Spleen (tissue), 11 donors: ENCODE measurements at regions not wholly inside any gene's neighbourhood (a gene's known extent, or its start where the extent isn't known, plus 50 kb on each side); places are given as distances from the start of the nearest gene placed in this dataset.

ENCODE experiments used
- DNase-seq: peaks from one replicate; pipeline ENCODE4 v3.0.0-alpha.2; 2020
- H3K27ac ChIP-seq, 8 donors: fragments of 200-600 bp; sonication (generic) in 7 of 8; 1 replicate in 4 of 8; 2 replicates in 4 of 8; pipeline versions ENCODE4 v1.5.0 to v1.8.0; 2016 to 2021; ENCODE audit warnings: inconsistent platforms in 4 of 8, mild to moderate bottlenecking in 4 of 8, moderate library complexity in 1 of 8
- H3K27me3 ChIP-seq, 7 donors: fragments of 200-600 bp; sonication (generic) in 6 of 7; replicated peaks in 1 of 7; 1 replicate in 4 of 7; 2 replicates in 3 of 7; pipeline versions ENCODE4 v1.5.0 to v1.8.0; 2016 to 2021; ENCODE audit warnings: inconsistent platforms in 3 of 7, mild to moderate bottlenecking in 1 of 7
- H3K36me3 ChIP-seq, 6 donors: fragments of 200-600 bp; sonication (generic) in 5 of 6; 1 replicate in 4 of 6; 2 replicates in 2 of 6; pipeline versions ENCODE4 v1.5.0 to v1.8.0; 2016 to 2021; ENCODE audit warnings: inconsistent platforms in 2 of 6
- H3K4me1 ChIP-seq, 6 donors: fragments of 200-600 bp; sonication (generic) in 5 of 6; 1 replicate in 3 of 6; 2 replicates in 3 of 6; pipeline versions ENCODE4 v1.5.0 to v1.8.0; 2016 to 2021; ENCODE audit warnings: inconsistent platforms in 3 of 6
- H3K4me3 ChIP-seq, 8 donors: fragments of 200-600 bp; sonication (generic) in 7 of 8; 1 replicate in 4 of 8; 2 replicates in 4 of 8; pipeline versions ENCODE4 v1.5.0 to v1.8.0; 2016 to 2021; ENCODE audit warnings: inconsistent platforms in 4 of 8, mild to moderate bottlenecking in 4 of 8, moderate library complexity in 2 of 8
- H3K9me3 ChIP-seq, 8 donors: fragments of 200-600 bp; sonication (generic) in 7 of 8; 1 replicate in 4 of 8; 2 replicates in 4 of 8; pipeline versions ENCODE4 v1.5.0 to v1.8.0; 2016 to 2021; ENCODE audit warnings: inconsistent platforms in 4 of 8
- POLR2A ChIP-seq, 3 donors: fragments of 450-650 bp; IDR thresholded peaks; one replicate each; pipeline ENCODE4 v1.5.1; 2017; ENCODE audit warnings: antibody characterized with exemption in 3 of 3, mild to moderate bottlenecking in 1 of 3
- POLR2AphosphoS5 ChIP-seq, 3 donors: sonication (generic); formaldehyde crosslinking; IDR thresholded peaks; one replicate each; pipeline ENCODE4 v1.5.1; 2017; ENCODE audit warnings: antibody characterized with exemption in 3 of 3
- WGBS, 5 donors: extraction: QIAGEN DNeasy Blood & Tissue Kit in 3 of 5; methylation state at CpG; one replicate each; pipeline versions ENCODE4 v1.1.5 to v1.1.7; 2013 to 2018; 5-methylcytosine and 5-hydroxymethylcytosine counted together
- intact Hi-C: fragments of 100-400 bp; cut with DNase I; formaldehyde crosslinking; loops from one replicate; pipeline ENCODE4 v1.15.0; 2023; ENCODE audit warnings: low total_unique reads
- TF ChIP-seq, protein P1 (sequence below), 11 experiments: fragments of 200-600 bp in 7 of 11; fragments of 450-650 bp in 4 of 11; sonication (generic) in 4 of 11; IDR thresholded peaks in 8 of 11; conservative IDR thresholded peaks in 3 of 11; 1 replicate in 7 of 11; 2 replicates in 4 of 11; pipeline versions ENCODE4 v1.4.0 to v1.8.0; 2016 to 2021; ENCODE audit warnings: antibody characterized with exemption in 11 of 11, inconsistent platforms in 4 of 11, mild to moderate bottlenecking in 1 of 11
- donor health status: healthy with polysubstance abuse.
- donor health status: DM: no; HTN: no; CAD: no; lungs with moderate emphysema.
- donor health status: DM: no; HTN: no; CAD: no.
- donor health status: Bipolar disorder and iron deficiency.
- donor health status: healthy.
- donor health status: DM: no; HTN: no; CAD: no.
- donor health status: DM: yes; HTN: yes; CAD: no.

DNA sequence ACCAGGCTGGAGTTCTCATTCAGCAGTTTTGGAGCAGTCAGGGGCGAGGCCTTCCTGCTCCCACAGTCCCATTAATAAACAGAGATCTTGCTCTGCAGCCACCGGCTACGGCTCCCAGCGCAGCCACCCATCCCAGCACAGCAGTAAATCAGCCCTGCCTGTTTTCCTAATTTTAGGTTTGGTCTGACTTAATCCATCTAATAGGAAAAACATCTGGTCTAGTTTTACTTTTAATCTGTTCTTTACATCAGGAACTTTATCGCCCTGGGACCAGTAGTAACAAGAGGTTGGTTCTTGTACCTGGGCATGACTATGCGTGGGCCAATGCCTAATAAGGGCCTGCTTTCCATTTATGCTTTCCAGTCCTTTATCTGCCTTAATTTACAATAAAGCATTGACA lies 264.0 kb upstream of the DPH6 start:
- Histone ChIP-seq H3K27ac (no peak overlapping the region), H3K36me3 (no peaks in the 10 kb centered on the region), H3K9me3 (no peaks in the 10 kb centered on the region), H3K4me3 (no peak overlapping the region), H3K27me3 (no peaks in the 10 kb centered on the region), H3K4me1 (no peaks in the 10 kb centered on the region)
- 84 to 96% (median 90%) methylated on average over 6 of the region's 6 CpGs for WGBS, 5 donors
- intact Hi-C loops: no loop called here
- TF ChIP-seq POLR2AphosphoS5 (IDR thresholded peaks at IDR 0.05) (no peak), POLR2A (IDR thresholded peaks at IDR 0.05) (no peak)
- TF ChIP-seq, protein P1, sequence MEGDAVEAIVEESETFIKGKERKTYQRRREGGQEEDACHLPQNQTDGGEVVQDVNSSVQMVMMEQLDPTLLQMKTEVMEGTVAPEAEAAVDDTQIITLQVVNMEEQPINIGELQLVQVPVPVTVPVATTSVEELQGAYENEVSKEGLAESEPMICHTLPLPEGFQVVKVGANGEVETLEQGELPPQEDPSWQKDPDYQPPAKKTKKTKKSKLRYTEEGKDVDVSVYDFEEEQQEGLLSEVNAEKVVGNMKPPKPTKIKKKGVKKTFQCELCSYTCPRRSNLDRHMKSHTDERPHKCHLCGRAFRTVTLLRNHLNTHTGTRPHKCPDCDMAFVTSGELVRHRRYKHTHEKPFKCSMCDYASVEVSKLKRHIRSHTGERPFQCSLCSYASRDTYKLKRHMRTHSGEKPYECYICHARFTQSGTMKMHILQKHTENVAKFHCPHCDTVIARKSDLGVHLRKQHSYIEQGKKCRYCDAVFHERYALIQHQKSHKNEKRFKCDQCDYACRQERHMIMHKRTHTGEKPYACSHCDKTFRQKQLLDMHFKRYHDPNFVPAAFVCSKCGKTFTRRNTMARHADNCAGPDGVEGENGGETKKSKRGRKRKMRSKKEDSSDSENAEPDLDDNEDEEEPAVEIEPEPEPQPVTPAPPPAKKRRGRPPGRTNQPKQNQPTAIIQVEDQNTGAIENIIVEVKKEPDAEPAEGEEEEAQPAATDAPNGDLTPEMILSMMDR (IDR thresholded peaks at IDR 0.05 in 8 of 11, conservative IDR thresholded peaks at IDR 0.05 in 3 of 11): no peak
- no peak for DNase-seq

DNA sequence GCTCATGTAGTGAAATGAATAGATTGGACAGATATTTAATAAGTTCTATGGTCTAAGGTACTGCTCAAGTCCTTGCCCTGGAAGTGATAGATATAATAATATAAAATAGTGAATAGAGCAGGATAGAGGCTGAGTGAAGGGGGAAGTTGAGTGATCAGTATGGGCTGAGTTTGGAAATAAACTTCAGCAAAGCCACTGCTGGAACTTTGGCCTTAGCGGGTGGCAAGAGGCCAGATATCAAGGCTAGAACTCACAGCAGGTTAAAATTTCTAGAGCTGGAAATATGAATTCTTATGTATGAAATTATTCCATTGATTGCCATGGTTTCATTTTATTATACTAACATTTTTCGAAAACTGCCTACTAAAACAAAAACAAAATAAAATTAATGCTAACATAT lies 267.6 kb upstream of the DPH6 start:
- no peaks in the 10 kb centered on the region for H3K27me3 ChIP-seq
- no peaks in the 10 kb centered on the region for H3K9me3 ChIP-seq
- TF ChIP-seq, protein P1 (IDR thresholded peaks at IDR 0.05 in 8 of 11, conservative IDR thresholded peaks at IDR 0.05 in 3 of 11): no peak
- TF ChIP-seq POLR2AphosphoS5 (IDR thresholded peaks at IDR 0.05) (no peak), POLR2A (IDR thresholded peaks at IDR 0.05) (no peak)
- no peaks in the 10 kb centered on the region for H3K4me1 ChIP-seq
- no peak overlapping the region for H3K4me3 ChIP-seq
- WGBS, 5 donors: 86 to 97% (median 90%) methylated on average over 2 of the region's 2 CpGs
- intact Hi-C loops: no loop called here
- H3K27ac ChIP-seq: no peak overlapping the region
- no peak for DNase-seq
- H3K36me3 ChIP-seq: no peaks in the 10 kb centered on the region

DNA sequence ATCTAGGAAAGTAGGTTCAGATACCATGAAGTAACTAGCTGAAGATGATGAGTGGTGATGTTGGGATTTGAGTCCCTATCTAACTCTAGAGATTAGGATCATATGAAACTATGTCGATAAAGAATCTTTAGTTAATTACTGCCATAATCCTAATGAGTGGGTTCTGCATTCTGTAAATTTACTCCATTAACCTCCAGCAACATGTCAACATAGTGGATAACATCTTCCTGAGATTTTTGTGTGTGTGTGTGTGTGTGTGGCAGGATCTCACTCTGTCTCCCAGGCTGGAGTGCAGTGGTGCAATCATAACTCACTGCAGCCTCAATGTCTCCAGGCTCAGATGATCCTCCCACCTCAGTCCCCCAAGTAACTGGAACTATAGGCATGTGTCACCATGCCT lies 272.9 kb upstream of the DPH6 start:
- H3K27ac ChIP-seq: no peak overlapping the region
- TF ChIP-seq POLR2AphosphoS5 (IDR thresholded peaks at IDR 0.05) (no peak), POLR2A (IDR thresholded peaks at IDR 0.05) (no peak)
- TF ChIP-seq, protein P1 (IDR thresholded peaks at IDR 0.05 in 8 of 11, conservative IDR thresholded peaks at IDR 0.05 in 3 of 11): no peak
- H3K4me3 ChIP-seq: no peak overlapping the region
- WGBS, 5 donors: 91 to 100% (median 97%) methylated on average over 1 of the region's 1 CpG
- H3K36me3 ChIP-seq: no peaks in the 10 kb centered on the region
- DNase-seq: no peak
- no peaks in the 10 kb centered on the region for H3K9me3 ChIP-seq
- H3K4me1 ChIP-seq: no peaks in the 10 kb centered on the region
- intact Hi-C loops: no loop called here
- no peaks in the 10 kb centered on the region for H3K27me3 ChIP-seq

DNA sequence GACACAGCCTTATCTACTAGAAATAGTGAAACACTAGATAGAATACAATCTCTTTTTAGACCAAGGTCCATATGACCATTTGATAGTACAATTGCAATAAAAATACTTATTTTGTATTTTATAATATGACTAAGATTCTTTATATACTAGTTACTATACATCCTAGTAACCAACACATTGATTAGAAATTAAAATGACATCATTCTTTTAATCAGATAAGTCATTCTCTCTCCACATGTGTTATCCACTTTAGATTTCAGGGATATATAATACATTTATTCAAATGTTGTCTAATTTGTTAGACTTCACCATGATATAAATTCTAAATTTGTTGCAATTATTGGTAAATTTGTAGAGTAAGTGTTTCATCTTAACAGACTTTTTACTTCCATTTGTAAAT lies 276.2 kb upstream of the DPH6 start:
- DNase-seq: no peak
- intact Hi-C loops: no loop called here
- H3K4me1 ChIP-seq: peaks cover 0 to 2% (median 0%) of the 10 kb centered on the region in 6 donors
- no peaks in the 10 kb centered on the region for H3K9me3 ChIP-seq
- no peaks in the 10 kb centered on the region for H3K36me3 ChIP-seq
- H3K27me3 ChIP-seq: no peaks in the 10 kb centered on the region
- no peak overlapping the region for H3K4me3 ChIP-seq
- H3K27ac ChIP-seq: no peak overlapping the region
- TF ChIP-seq, protein P1 (IDR thresholded peaks at IDR 0.05 in 8 of 11, conservative IDR thresholded peaks at IDR 0.05 in 3 of 11): no peak
- no peak for TF ChIP-seq POLR2A (IDR thresholded peaks at IDR 0.05)
- no peak for TF ChIP-seq POLR2AphosphoS5 (IDR thresholded peaks at IDR 0.05)
